Activated B cell treated with CpG ODN at 0.5 μM for 24 hours (primary cell): ENCODE measurements at regions not wholly inside any gene's neighbourhood (a gene's known extent, or its start where the extent isn't known, plus 50 kb on each side); places are given as distances from the start of the nearest gene placed in this dataset.

Source experiments
- ATAC-seq: fragments of 200-7000 bp; cut with Tn5 transposase; one replicate; pipeline ENCODE4 v1.10.0; 2021; ENCODE audit warnings: low read depth, mild to moderate bottlenecking, moderate library complexity
- CTCF ChIA-PET: fragments of 350-600 bp; sonication (Branson Sonifier 250); formaldehyde crosslinking; loops from one replicate; lab custom pipeline; 2021; ENCODE audit warnings: antibody characterized with exemption; lab: Charles Lee
- POLR2A ChIA-PET: fragments of 350-600 bp; sonication (Branson Sonifier 250); formaldehyde crosslinking; loops from one replicate; lab custom pipeline; 2021; ENCODE audit warnings: antibody characterized with exemption; lab: Charles Lee
- DNase-seq: peaks from one replicate; pipeline ENCODE4 v3.0.0; 2022
- H3K27ac Mint-ChIP-seq: one replicate; pipeline ENCODE4 v1.8.0; 2020; ENCODE audit warnings: mixed read lengths
- H3K27me3 Mint-ChIP-seq: one replicate; pipeline ENCODE4 v1.8.0; 2021; ENCODE audit warnings: mixed read lengths
- H3K36me3 Mint-ChIP-seq: one replicate; pipeline ENCODE4 v1.8.0; 2021; ENCODE audit warnings: low read depth, mixed read lengths
- H3K4me1 Mint-ChIP-seq: one replicate; pipeline ENCODE4 v1.8.0; 2021; ENCODE audit warnings: mixed read lengths
- H3K4me3 Mint-ChIP-seq: one replicate; pipeline ENCODE4 v1.8.0; 2020; ENCODE audit warnings: mild to moderate bottlenecking, mixed read lengths
- H3K9me3 Mint-ChIP-seq: one replicate; pipeline ENCODE4 v1.8.0; 2020; ENCODE audit warnings: mixed read lengths
- intact Hi-C: fragments of 100-400 bp; cut with micrococcal nuclease; formaldehyde crosslinking; loops from one replicate; pipeline ENCODE4 v1.15.1; 2024
- TF ChIP-seq, protein P1 (sequence below): fragments of 200-600 bp; IDR thresholded peaks from one replicate; pipeline ENCODE4 v1.8.0; 2022; ENCODE audit warnings: antibody characterized with exemption, mild to moderate bottlenecking

- Mint-ChIP-seq H3K27ac (no peak overlapping the region), H3K4me3 (no peak overlapping the region), H3K4me1 (no peaks in the 10 kb centered on the region), H3K36me3 (no peaks in the 10 kb centered on the region), H3K27me3 (peaks cover 6% of the 10 kb centered on the region), H3K9me3 (no peaks in the 10 kb centered on the region)
- no peak for ATAC-seq
- no peak for DNase-seq
- POLR2A ChIA-PET, result no interaction called here
- TF ChIP-seq, protein P1, sequence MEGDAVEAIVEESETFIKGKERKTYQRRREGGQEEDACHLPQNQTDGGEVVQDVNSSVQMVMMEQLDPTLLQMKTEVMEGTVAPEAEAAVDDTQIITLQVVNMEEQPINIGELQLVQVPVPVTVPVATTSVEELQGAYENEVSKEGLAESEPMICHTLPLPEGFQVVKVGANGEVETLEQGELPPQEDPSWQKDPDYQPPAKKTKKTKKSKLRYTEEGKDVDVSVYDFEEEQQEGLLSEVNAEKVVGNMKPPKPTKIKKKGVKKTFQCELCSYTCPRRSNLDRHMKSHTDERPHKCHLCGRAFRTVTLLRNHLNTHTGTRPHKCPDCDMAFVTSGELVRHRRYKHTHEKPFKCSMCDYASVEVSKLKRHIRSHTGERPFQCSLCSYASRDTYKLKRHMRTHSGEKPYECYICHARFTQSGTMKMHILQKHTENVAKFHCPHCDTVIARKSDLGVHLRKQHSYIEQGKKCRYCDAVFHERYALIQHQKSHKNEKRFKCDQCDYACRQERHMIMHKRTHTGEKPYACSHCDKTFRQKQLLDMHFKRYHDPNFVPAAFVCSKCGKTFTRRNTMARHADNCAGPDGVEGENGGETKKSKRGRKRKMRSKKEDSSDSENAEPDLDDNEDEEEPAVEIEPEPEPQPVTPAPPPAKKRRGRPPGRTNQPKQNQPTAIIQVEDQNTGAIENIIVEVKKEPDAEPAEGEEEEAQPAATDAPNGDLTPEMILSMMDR, result no peak
- intact Hi-C loops, result no loop called here
- CTCF ChIA-PET, result no interaction called here
These were observed 131.3 kb upstream of the RASSF8 start for GRCh38 chr12:25827141-25827540.

GRCh38 chr12:25827747-25828146 lies 130.7 kb upstream of the RASSF8 start:
- no peak for ATAC-seq
- H3K27ac Mint-ChIP-seq, result no peak overlapping the region
- no peaks in the 10 kb centered on the region for H3K9me3 Mint-ChIP-seq
- POLR2A ChIA-PET, result no interaction called here
- intact Hi-C loops, result no loop called here
- no peak for DNase-seq
- H3K4me3 Mint-ChIP-seq, result no peak overlapping the region
- H3K4me1 Mint-ChIP-seq, result no peaks in the 10 kb centered on the region
- TF ChIP-seq, protein P1, result no peak
- no peaks in the 10 kb centered on the region for H3K36me3 Mint-ChIP-seq
- CTCF ChIA-PET, result no interaction called here
- peaks cover 6% of the 10 kb centered on the region for H3K27me3 Mint-ChIP-seq

- intact Hi-C loops, result no loop called here
- ChIA-PET POLR2A (no interaction called here), CTCF (no interaction called here)
- Mint-ChIP-seq H3K27ac (no peak overlapping the region), H3K36me3 (no peaks in the 10 kb centered on the region), H3K4me3 (no peak overlapping the region), H3K4me1 (no peaks in the 10 kb centered on the region), H3K27me3 (peaks cover 6% of the 10 kb centered on the region), H3K9me3 (no peaks in the 10 kb centered on the region)
- TF ChIP-seq, protein P1, result no peak
- DNase-seq (no peak), ATAC-seq (no peak)
These were observed 130.3 kb upstream of the RASSF8 start for GRCh38 chr12:25828188-25828587.

DNA sequence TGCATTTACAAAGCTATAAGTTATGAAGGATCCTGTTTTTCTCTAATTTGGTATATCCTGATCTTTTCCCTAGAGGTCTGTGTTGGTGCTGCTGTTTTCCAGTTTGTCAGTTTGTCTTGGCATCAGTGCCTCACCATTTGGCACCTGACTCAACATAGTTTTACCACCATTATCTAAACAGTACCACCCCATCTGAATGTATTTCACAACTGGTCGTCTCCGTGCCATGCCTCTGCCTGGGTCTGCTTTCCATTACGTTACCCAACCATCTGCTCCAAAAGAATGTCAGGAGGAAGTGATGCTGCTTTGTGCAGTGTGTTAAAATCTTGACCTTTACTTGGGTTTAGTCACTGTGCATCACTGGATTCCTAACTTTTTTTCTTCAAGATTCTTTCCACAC lies 129.3 kb upstream of the RASSF8 start:
- Mint-ChIP-seq H3K27me3 (peaks cover 6% of the 10 kb centered on the region), H3K4me3 (no peak overlapping the region), H3K4me1 (no peaks in the 10 kb centered on the region), H3K27ac (no peak overlapping the region), H3K9me3 (no peaks in the 10 kb centered on the region), H3K36me3 (no peaks in the 10 kb centered on the region)
- ChIA-PET CTCF (no interaction called here), POLR2A (no interaction called here)
- intact Hi-C loops, result no loop called here
- no peak for ATAC-seq
- DNase-seq, result no peak
- TF ChIP-seq, protein P1, result no peak

DNA sequence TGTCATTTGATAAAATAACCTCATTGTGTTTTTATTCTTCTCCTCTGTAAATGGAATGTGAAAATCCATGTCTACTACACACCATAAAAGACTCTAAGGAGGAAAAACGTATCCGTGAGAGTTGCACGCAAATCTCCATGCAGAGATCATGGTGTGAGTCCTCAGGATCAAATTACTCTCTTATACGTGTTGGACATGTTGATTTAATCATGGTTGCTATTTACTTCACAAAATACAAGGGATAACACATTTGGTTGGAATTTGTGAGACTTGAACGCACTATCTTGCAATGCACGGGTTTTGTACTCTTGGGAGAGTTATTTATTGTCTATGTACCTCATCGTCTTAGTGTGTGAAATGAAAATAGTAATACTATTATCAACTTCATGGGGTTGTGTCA lies 128.0 kb upstream of the RASSF8 start:
- Mint-ChIP-seq H3K4me3 (no peak overlapping the region), H3K36me3 (no peaks in the 10 kb centered on the region), H3K27me3 (peaks cover 7% of the 10 kb centered on the region), H3K9me3 (no peaks in the 10 kb centered on the region), H3K27ac (no peak overlapping the region), H3K4me1 (no peaks in the 10 kb centered on the region)
- TF ChIP-seq, protein P1, result no peak
- ATAC-seq (no peak), DNase-seq (no peak)
- ChIA-PET POLR2A (no interaction called here), CTCF (no interaction called here)
- intact Hi-C loops, result no loop called here
